ENCODE measurements at regions not wholly inside any gene's neighbourhood (a gene's known extent, or its start where the extent isn't known, plus 50 kb on each side); places are given as distances from the start of the nearest gene placed in this dataset.

DNA sequence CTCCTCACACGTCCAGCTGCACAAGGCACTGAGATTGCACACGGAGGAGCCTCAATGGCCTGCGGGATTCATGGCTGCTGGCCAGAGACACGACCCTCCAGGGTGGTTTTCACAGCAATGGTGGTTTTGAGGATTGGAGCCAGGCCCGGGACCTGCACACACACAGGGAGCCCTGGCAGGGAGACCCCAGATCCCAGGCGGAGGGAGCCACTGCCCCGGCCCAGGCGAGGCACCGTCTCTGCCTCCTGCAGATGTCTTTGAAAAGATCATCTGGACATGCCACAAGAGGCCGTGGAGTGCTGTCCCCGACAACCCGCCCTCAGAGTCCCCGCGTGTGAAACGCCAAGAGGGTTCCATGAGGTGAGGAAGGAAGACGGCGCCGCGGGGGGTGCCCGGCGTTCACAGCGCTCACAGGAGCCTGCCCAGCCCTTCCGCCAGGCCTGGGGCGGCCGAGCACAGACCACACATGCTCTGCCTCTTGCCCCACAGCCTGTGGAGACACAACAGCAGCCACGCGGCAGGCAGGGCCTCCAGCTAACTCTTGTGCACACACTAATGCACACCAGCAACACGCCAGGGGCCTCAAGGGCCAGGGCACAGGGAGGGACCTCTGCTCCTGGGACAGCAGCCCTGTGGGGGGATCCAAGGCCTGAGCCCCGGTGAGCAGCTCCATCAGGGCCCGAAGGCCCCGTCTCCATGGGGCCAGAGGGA, 72.8 kb upstream of the CTDP1 start:
- H3K9ac ChIP-seq (ENCODE audit: low read depth, low read length), result no peak overlapping the region
- H3K36me3 ChIP-seq (ENCODE audit: insufficient read depth, low read depth, low read length), result no peaks in the 10 kb centered on the region
- no peak overlapping the region for H3K4me3 ChIP-seq (ENCODE audit: low read length)
- H3K4me1 ChIP-seq (ENCODE audit: insufficient read depth, low read length), result 0 out of 2 replicates have a peak, but pooled peaks cover 2% of the 10 kb centered on the region
- no peak overlapping the region for H3K27ac ChIP-seq (ENCODE audit: low read length)
- no peaks in the 10 kb centered on the region for H3K27me3 ChIP-seq (ENCODE audit: insufficient read depth, low read length)
- H3K9me3 ChIP-seq (ENCODE audit: insufficient read depth, low read depth, low read length), result no peaks in the 10 kb centered on the region

DNA sequence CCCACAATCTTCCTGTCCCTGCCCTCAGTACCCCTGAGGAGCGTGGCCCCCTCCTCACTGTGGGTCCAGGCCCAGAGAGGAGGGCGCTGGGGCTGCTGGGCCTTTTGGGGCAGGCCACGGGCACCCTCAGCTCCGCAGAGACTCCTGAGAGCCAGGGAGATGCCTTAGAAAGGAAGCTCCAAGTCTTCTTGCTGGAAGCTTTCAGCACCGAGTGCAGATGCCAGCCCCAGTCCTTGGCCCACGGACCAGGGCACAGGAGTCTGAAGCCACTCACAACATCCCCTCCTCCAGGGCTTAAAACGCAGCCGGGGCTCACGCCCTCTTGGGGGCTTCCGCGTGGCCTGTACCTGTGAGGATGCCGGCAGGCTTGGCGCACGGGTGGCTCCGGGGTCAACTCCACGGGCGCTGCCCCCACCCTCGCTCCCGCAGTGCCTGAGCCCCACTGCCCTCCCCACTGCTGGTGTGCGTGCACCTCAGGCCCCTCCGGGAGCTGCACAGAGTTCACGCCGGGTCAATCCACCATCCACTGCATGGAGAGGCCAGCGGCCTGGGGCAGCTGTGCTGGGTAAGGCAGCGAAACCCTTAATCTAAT, 72.1 kb upstream of the CTDP1 start:
- H3K9me3 ChIP-seq (ENCODE audit: insufficient read depth, low read depth, low read length), result no peaks in the 10 kb centered on the region
- no peaks in the 10 kb centered on the region for H3K27me3 ChIP-seq (ENCODE audit: insufficient read depth, low read length)
- H3K9ac ChIP-seq (ENCODE audit: low read depth, low read length), result no peak overlapping the region
- H3K4me3 ChIP-seq (ENCODE audit: low read length), result no peak overlapping the region
- 0 out of 2 replicates have a peak, but pooled peaks cover 2% of the 10 kb centered on the region for H3K4me1 ChIP-seq (ENCODE audit: insufficient read depth, low read length)
- no peaks in the 10 kb centered on the region for H3K36me3 ChIP-seq (ENCODE audit: insufficient read depth, low read depth, low read length)
- no peak overlapping the region for H3K27ac ChIP-seq (ENCODE audit: low read length)

DNA sequence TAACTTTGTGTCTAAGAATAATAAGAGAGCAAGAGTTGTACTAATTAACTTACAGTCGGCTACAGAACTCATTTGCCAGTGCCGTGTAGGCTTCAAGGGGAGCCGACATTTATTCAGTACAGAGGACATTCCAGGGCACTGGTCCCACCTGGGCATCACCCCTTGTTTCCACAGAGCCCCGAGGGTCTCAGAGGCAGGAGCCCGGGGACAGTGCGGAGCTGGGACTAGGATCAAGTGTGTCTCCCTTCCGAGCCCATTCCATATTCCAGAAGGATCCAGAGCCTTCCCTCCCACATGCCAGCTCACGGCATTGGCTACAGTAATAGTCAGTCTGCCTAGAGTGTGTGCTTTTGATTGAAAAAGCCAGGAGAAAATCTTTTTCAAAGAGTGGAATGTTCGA, 71.5 kb upstream of the CTDP1 start:
- Histone ChIP-seq H3K27me3 (ENCODE audit: insufficient read depth, low read length) (no peaks in the 10 kb centered on the region), H3K4me1 (ENCODE audit: insufficient read depth, low read length) (0 out of 2 replicates have a peak, but pooled peaks cover 2% of the 10 kb centered on the region), H3K9ac (ENCODE audit: low read depth, low read length) (no peak overlapping the region), H3K27ac (ENCODE audit: low read length) (no peak overlapping the region), H3K36me3 (ENCODE audit: insufficient read depth, low read depth, low read length) (no peaks in the 10 kb centered on the region), H3K9me3 (ENCODE audit: insufficient read depth, low read depth, low read length) (no peaks in the 10 kb centered on the region), H3K4me3 (ENCODE audit: low read length) (no peak overlapping the region)

DNA sequence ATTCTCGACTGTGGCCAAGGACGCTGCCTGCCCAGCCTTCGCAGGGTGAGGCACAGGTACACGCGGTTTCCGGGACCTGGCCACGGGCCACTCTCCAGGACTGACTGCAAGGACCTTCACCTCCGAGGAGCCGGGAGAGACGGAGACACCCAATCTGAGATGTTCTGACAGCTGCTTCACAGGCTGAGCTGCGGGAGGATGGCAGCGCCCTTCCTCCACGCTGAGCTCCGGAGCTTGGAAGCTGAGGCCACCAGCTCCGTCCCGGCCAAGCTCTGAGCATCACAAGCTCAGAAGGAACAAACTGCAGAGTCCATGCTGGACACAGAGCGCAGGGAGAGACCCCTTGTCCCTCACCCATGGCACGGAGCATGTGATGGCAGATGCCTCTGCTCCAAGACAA, 71.1 kb upstream of the CTDP1 start:
- no peaks in the 10 kb centered on the region for H3K36me3 ChIP-seq (ENCODE audit: insufficient read depth, low read depth, low read length)
- H3K27me3 ChIP-seq (ENCODE audit: insufficient read depth, low read length), result no peaks in the 10 kb centered on the region
- H3K4me1 ChIP-seq (ENCODE audit: insufficient read depth, low read length), result 0 out of 2 replicates have a peak, but pooled peaks cover 2% of the 10 kb centered on the region

DNA sequence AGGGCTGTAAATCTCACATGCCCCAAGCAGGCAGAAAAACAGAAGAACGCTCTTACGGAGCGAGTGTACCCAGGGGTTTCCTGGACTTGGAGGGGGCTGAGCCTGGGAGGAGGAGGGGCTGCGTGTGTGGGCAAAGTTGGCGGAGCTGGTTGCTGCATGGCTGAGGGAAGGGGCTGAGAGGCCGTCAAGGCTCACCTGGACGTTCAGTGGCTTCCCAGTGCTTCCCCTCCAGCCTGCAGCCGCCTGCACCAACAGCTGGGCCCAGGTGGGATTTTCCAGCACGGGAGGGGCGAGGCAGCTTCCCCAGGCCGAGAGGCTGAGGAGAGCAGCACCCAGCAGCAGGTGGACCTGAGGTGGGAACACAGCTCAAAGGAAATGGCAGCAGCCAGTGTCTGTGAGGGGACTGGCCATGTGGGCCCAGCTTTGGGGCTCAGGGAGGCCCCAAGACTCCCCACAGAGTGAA, 70.6 kb upstream of the CTDP1 start:
- no peak overlapping the region for H3K9ac ChIP-seq (ENCODE audit: low read depth, low read length)
- 0 out of 2 replicates have a peak, but pooled peaks cover 2% of the 10 kb centered on the region for H3K4me1 ChIP-seq (ENCODE audit: insufficient read depth, low read length)
- H3K27ac ChIP-seq (ENCODE audit: low read length), result no peak overlapping the region
- no peaks in the 10 kb centered on the region for H3K36me3 ChIP-seq (ENCODE audit: insufficient read depth, low read depth, low read length)
- no peaks in the 10 kb centered on the region for H3K27me3 ChIP-seq (ENCODE audit: insufficient read depth, low read length)
- no peaks in the 10 kb centered on the region for H3K9me3 ChIP-seq (ENCODE audit: insufficient read depth, low read depth, low read length)
- no peak overlapping the region for H3K4me3 ChIP-seq (ENCODE audit: low read length)

More for the DNA sequence above, 71.1 kb upstream of the CTDP1 start:
- no peak overlapping the region for H3K9ac ChIP-seq (ENCODE audit: low read depth, low read length)
- H3K9me3 ChIP-seq (ENCODE audit: insufficient read depth, low read depth, low read length), result no peaks in the 10 kb centered on the region
- H3K4me3 ChIP-seq (ENCODE audit: low read length), result no peak overlapping the region
- no peak overlapping the region for H3K27ac ChIP-seq (ENCODE audit: low read length)

DNA sequence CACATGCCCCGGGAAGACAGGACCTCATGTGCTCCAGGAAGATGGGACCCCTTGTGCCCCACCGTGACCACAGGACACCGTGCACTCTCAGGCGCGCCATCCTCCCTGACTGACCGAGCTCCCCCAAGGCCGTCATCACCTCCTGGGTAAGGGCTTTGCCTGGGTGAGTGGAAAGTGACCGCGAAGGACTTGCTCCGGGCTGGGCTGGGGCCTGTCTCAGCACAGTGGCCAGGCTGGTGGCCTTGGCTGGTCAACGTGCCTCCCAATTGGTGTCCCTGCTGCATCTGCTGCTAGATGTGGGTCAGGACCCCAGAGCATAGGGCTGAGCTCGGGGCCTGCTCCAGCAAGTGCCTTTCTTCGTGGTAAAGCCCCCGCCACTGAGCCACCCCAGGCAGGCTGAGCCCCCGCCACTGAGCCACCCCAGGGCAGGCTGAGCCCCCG, 69.7 kb upstream of the CTDP1 start:
- Histone ChIP-seq H3K9me3 (ENCODE audit: insufficient read depth, low read depth, low read length) (no peaks in the 10 kb centered on the region), H3K36me3 (ENCODE audit: insufficient read depth, low read depth, low read length) (no peaks in the 10 kb centered on the region), H3K27me3 (ENCODE audit: insufficient read depth, low read length) (no peaks in the 10 kb centered on the region), H3K4me1 (ENCODE audit: insufficient read depth, low read length) (0 out of 2 replicates have a peak, but pooled peaks cover 2% of the 10 kb centered on the region), H3K27ac (ENCODE audit: low read length) (no peak overlapping the region), H3K9ac (ENCODE audit: low read depth, low read length) (no peak overlapping the region), H3K4me3 (ENCODE audit: low read length) (no peak overlapping the region)

DNA sequence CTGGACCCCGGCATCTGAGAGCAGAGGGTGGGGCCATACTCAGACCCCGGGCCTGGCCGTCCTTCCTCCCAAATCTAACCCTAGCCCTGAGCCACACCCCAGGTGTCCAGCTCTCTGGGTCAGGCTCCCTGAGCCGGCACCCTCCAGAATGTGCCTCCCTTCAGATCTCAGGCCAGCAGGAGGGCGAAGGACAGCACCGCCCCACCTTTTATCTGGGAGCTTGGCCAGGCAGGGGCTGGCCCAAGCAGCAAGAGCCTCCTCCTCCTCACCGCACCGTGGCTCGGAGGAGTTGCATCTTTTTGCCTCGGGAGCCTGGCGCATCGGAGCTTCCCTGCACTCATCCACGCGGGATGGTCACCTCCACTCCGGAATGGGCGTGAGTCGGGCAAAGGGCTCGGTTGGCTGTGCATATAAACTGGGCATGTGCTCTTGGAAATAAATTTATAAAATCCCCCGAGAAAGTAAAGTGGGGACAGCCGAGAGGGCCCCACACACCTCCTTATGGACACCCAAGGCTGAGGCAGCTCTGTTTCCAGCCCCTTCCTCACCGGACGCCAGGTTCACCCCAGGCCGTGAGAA, 69.1 kb upstream of the CTDP1 start:
- Histone ChIP-seq H3K27me3 (ENCODE audit: insufficient read depth, low read length) (no peaks in the 10 kb centered on the region), H3K36me3 (ENCODE audit: insufficient read depth, low read depth, low read length) (no peaks in the 10 kb centered on the region), H3K27ac (ENCODE audit: low read length) (no peak overlapping the region), H3K9me3 (ENCODE audit: insufficient read depth, low read depth, low read length) (no peaks in the 10 kb centered on the region), H3K4me1 (ENCODE audit: insufficient read depth, low read length) (0 out of 2 replicates have a peak, but pooled peaks cover 2% of the 10 kb centered on the region), H3K4me3 (ENCODE audit: low read length) (no peak overlapping the region), H3K9ac (ENCODE audit: low read depth, low read length) (no peak overlapping the region)

DNA sequence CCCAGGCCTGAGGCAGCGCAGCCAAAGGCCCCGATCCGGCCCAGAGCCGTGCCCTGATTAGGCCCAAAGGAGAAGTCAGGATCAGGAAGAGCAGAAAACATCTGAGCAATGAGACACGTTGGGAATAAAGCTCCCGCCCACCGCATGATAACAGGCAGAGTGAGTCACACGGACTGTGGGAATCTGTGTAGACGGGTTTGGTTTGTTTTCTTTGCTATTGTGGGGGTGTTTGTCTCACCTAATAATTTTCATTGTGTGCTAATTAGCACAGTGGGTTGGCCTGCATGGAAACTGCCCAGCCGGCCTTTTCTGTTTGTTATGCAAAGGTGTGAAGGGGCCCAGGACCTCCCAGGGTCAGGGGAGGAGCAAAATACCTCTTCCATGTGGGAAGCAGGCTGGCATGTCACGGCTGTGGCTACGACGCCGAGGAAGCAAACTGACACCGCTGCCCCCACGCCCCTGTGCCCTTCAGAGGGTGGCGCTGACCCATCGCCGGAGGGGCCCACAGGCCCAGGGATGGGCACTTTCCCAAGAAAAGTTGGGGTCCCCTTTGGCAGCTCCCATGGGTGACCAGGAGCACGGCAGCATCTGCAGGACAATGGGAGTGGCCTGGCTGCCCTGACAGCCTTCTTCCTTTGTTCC, 68.4 kb upstream of the CTDP1 start:
- H3K4me1 ChIP-seq (ENCODE audit: insufficient read depth, low read length), result 0 out of 2 replicates have a peak, but pooled peaks cover 2% of the 10 kb centered on the region
- H3K9ac ChIP-seq (ENCODE audit: low read depth, low read length), result no peak overlapping the region
- H3K36me3 ChIP-seq (ENCODE audit: insufficient read depth, low read depth, low read length), result no peaks in the 10 kb centered on the region
- no peaks in the 10 kb centered on the region for H3K9me3 ChIP-seq (ENCODE audit: insufficient read depth, low read depth, low read length)
- no peaks in the 10 kb centered on the region for H3K27me3 ChIP-seq (ENCODE audit: insufficient read depth, low read length)
- no peak overlapping the region for H3K4me3 ChIP-seq (ENCODE audit: low read length)
- no peak overlapping the region for H3K27ac ChIP-seq (ENCODE audit: low read length)

DNA sequence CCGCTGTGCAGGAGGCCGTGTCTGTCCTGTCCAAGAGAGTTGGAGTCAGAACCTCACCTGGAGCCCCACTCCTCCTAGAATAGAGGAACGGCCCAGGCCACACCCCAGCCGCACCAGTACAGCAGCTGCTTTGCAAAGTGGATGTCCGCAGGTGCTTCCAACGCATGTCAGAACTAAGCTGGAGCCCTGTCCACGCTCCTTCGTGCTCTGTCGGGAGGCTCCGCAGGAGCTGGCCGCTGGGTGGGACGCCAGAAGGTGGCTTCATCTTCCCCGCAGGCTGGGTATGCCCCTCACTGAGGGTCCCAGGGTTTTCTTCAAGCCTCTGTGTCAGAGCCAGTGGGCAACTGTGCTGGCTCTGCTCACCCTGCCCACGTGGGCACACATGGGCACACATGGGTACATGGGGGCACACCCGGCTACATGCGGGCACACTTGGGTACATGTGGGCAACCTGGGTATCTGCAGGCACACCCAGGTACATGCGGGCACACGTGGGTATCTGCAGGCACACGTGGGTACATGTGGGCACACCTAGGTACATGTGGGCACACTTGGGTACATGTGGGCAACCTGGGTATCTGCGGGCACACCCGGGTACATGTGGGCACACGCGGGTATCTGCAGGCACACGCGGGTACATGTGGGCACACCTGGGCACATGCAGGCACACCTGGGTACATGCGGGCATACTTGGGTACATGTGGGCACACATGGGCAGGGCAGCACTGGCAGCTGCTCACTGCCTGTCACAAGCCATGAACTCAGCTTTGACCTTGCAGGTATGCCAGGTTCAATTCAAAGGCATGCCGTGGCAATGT, 67.1 kb upstream of the CTDP1 start:
- Histone ChIP-seq H3K27me3 (ENCODE audit: insufficient read depth, low read length) (no peaks in the 10 kb centered on the region; the same call in 1 of the 2 replicates), H3K9me3 (ENCODE audit: insufficient read depth, low read depth, low read length) (no peaks in the 10 kb centered on the region), H3K27ac (ENCODE audit: low read length) (no peak overlapping the region), H3K9ac (ENCODE audit: low read depth, low read length) (no peak overlapping the region), H3K36me3 (ENCODE audit: insufficient read depth, low read depth, low read length) (no peaks in the 10 kb centered on the region), H3K4me3 (ENCODE audit: low read length) (no peak overlapping the region), H3K4me1 (ENCODE audit: insufficient read depth, low read length) (0 out of 2 replicates have a peak, but pooled peaks cover 2% of the 10 kb centered on the region)

DNA sequence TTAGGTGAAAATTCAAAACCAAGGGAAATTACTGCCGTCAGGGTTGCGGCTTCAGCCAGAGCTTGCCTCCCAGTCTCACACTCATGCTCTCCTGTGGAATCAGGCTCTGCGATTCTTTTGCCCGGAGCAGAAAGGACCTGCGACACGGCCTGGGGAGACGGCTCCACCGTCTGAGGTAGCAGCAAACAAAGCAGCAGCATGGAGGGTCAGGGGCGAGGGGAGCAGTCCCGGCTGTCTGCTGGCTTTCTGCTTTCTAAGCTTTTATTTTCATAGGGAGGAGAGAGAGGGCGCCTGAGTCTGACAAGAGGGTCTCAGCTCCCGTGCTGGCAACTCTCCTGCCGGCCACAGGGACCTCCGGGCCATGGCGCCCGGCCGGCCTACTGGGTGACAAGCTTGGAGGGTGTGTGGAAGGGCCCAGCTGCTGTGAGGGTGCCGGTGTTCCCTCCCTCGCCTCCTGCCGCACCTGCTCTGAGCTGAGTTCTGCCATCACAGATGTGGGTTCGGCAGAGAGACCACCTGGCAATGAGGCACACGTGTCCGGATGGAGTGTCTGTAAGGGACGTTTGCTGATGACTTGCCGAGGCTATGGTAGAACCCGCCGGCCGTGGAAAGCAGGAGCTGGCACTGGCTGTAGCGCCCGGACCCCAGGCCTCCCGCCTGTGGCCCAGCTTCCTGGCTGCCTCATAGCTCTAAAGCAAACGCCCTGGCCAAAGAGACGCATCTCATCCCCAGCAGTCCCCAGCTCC, 66.2 kb upstream of the CTDP1 start:
- no peak overlapping the region for H3K4me3 ChIP-seq (ENCODE audit: low read length)
- H3K27ac ChIP-seq (ENCODE audit: low read length), result no peak overlapping the region
- H3K9ac ChIP-seq (ENCODE audit: low read depth, low read length), result no peak overlapping the region
- H3K27me3 ChIP-seq (ENCODE audit: insufficient read depth, low read length), result no peaks in the 10 kb centered on the region; the same call in 1 of the 2 replicates
- 0 out of 2 replicates have a peak, but pooled peaks cover 2% of the 10 kb centered on the region for H3K4me1 ChIP-seq (ENCODE audit: insufficient read depth, low read length)
- H3K9me3 ChIP-seq (ENCODE audit: insufficient read depth, low read depth, low read length), result no peaks in the 10 kb centered on the region
- H3K36me3 ChIP-seq (ENCODE audit: insufficient read depth, low read depth, low read length), result no peaks in the 10 kb centered on the region
